ENCODE measurements at regions not wholly inside any gene's neighbourhood (a gene's known extent, or its start where the extent isn't known, plus 50 kb on each side); places are given as distances from the start of the nearest gene placed in this dataset.

DNA sequence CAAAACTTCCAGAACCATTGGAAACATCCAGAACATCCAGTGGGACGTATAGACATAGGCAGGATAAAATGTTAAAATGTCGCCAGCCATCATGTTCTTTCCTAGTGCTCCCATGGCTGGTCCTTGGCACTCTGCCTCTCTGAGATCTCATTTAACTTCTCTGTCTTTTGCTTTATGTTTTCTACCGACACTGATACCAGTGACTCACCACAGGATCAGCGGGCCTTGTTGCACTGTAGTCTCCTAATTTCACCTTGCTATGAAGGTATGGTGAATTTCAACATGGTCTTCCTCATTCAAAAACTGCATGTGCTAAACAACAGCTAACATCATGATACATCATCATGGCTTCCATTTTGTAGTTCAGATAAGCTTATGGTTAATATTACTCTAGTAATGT lies 521.0 kb upstream of the IGFBP7 start:
- DNase-seq = no peak
- Histone ChIP-seq H3K27me3 (ENCODE audit: control insufficient read depth, insufficient read depth, low read length) (no peaks in the 10 kb centered on the region), H3K4me1 (ENCODE audit: control insufficient read depth, insufficient read depth, low read length, poor library complexity, severe bottlenecking) (no peaks in the 10 kb centered on the region), H3K27ac (ENCODE audit: insufficient read depth, low read length, poor library complexity, severe bottlenecking) (no peak overlapping the region), H3K4me3 (ENCODE audit: low read depth, low read length) (no peak overlapping the region), H3K36me3 (ENCODE audit: control insufficient read depth, insufficient read depth, low read length) (no peaks in the 10 kb centered on the region), H3K9me3 (ENCODE audit: control insufficient read depth in 2 of 2, low read length in 2 of 2) (peaks cover 0 to 2% of the 10 kb centered on the region in 2 experiments)
- ATAC-seq (ENCODE audit: low read depth in 2 of 2) = no peak
- H3K4me3 Mint-ChIP-seq = no peak overlapping the region
- no peaks in the 10 kb centered on the region for H3K36me3 Mint-ChIP-seq
- H3K9me3 Mint-ChIP-seq = peaks cover 2 to 21% (median 7%) of the 10 kb centered on the region in 7 donors
- no peaks in the 10 kb centered on the region for H3K27me3 Mint-ChIP-seq
- no peaks in the 10 kb centered on the region for H3K4me1 Mint-ChIP-seq
- H3K27ac Mint-ChIP-seq = no peak overlapping the region

DNA sequence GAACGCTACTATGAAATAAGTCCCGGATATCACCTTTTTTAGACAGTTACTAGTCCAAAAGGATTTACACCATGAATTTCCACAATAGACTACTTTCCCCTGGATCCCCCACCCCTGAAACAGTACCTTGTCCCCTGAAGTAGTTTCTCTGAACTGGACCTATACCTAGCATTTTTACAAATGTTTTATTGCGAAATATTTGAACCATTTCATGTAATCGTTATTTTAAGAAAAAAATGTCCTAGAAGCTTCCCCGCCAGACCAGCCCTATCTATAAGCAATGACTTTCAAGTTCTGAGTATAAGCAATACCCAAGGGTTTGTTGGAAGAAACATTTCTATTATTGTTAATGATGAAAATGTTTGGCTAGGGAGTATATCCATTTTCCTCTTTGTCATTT lies 517.8 kb upstream of the IGFBP7 start:
- H3K36me3 ChIP-seq (ENCODE audit: control insufficient read depth, insufficient read depth, low read length) = no peaks in the 10 kb centered on the region
- H3K9me3 ChIP-seq (ENCODE audit: control insufficient read depth in 2 of 2, low read length in 2 of 2) = peaks cover 2 to 6% of the 10 kb centered on the region in 2 experiments
- H3K4me3 ChIP-seq (ENCODE audit: low read depth, low read length) = no peak overlapping the region
- Mint-ChIP-seq H3K27me3 (no peaks in the 10 kb centered on the region), H3K36me3 (no peaks in the 10 kb centered on the region), H3K4me1 (no peaks in the 10 kb centered on the region), H3K27ac (no peak overlapping the region), H3K4me3 (no peak overlapping the region), H3K9me3 (peaks cover 0 to 17% (median 7%) of the 10 kb centered on the region in 7 donors)
- DNase-seq = no peak
- no peaks in the 10 kb centered on the region for H3K27me3 ChIP-seq (ENCODE audit: control insufficient read depth, insufficient read depth, low read length)
- ATAC-seq (ENCODE audit: low read depth in 2 of 2) = no peak
- H3K4me1 ChIP-seq (ENCODE audit: control insufficient read depth, insufficient read depth, low read length, poor library complexity, severe bottlenecking) = no peaks in the 10 kb centered on the region
- H3K27ac ChIP-seq (ENCODE audit: insufficient read depth, low read length, poor library complexity, severe bottlenecking) = no peak overlapping the region

- no peak overlapping the region for H3K27ac Mint-ChIP-seq
- H3K4me3 Mint-ChIP-seq = no peak overlapping the region
- no peaks in the 10 kb centered on the region for H3K4me1 Mint-ChIP-seq
These were observed 504.2 kb upstream of the IGFBP7 start for GRCh38 chr4:57614257-57614932.

DNA sequence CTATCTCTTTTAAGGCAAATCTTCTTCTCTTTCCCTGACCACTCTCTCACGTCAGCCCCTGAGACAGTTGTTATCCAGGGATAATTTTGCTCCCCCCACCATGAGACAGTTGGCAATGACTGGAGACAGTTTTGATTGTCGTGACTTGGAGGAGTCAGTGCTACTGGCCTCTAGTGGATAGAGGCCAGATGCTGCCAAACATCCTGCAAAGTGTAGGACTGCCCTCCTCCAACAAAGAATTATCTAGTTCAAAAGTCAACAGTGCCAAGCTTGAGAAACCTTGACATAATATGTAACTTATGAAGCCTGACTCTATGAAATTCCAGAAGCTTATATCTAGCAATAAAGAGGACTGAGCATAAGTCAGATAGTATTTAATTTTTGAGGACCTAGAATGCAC lies 502.1 kb upstream of the IGFBP7 start:
- Histone ChIP-seq H3K27ac (ENCODE audit: insufficient read depth, low read length, poor library complexity, severe bottlenecking) (no peak overlapping the region), H3K4me1 (ENCODE audit: control insufficient read depth, insufficient read depth, low read length, poor library complexity, severe bottlenecking) (no peaks in the 10 kb centered on the region), H3K36me3 (ENCODE audit: control insufficient read depth, insufficient read depth, low read length) (no peaks in the 10 kb centered on the region), H3K27me3 (ENCODE audit: control insufficient read depth, insufficient read depth, low read length) (no peaks in the 10 kb centered on the region), H3K9me3 (ENCODE audit: control insufficient read depth in 2 of 2, low read length in 2 of 2) (no peaks in the 10 kb centered on the region), H3K4me3 (ENCODE audit: low read depth, low read length) (no peak overlapping the region)
- ATAC-seq (ENCODE audit: low read depth in 2 of 2) (no peak), DNase-seq (no peak)
- H3K4me3 Mint-ChIP-seq = no peak overlapping the region
- H3K4me1 Mint-ChIP-seq = no peaks in the 10 kb centered on the region
- H3K9me3 Mint-ChIP-seq = peaks cover 0 to 8% (median 2%) of the 10 kb centered on the region in 7 donors
- H3K36me3 Mint-ChIP-seq = no peaks in the 10 kb centered on the region
- no peak overlapping the region for H3K27ac Mint-ChIP-seq
- H3K27me3 Mint-ChIP-seq = no peaks in the 10 kb centered on the region

More at GRCh38 chr4:57614257-57614932, 504.2 kb upstream of the IGFBP7 start:
- ATAC-seq (ENCODE audit: low read depth in 2 of 2) = no peak
- Mint-ChIP-seq H3K36me3 (no peaks in the 10 kb centered on the region), H3K9me3 (peaks cover 0 to 8% (median 3%) of the 10 kb centered on the region in 7 donors), H3K27me3 (no peaks in the 10 kb centered on the region)
- Histone ChIP-seq H3K27ac (ENCODE audit: insufficient read depth, low read length, poor library complexity, severe bottlenecking) (no peak overlapping the region), H3K9me3 (ENCODE audit: control insufficient read depth in 2 of 2, low read length in 2 of 2) (no peaks in the 10 kb centered on the region), H3K4me3 (ENCODE audit: low read depth, low read length) (no peak overlapping the region), H3K27me3 (ENCODE audit: control insufficient read depth, insufficient read depth, low read length) (no peaks in the 10 kb centered on the region), H3K4me1 (ENCODE audit: control insufficient read depth, insufficient read depth, low read length, poor library complexity, severe bottlenecking) (no peaks in the 10 kb centered on the region), H3K36me3 (ENCODE audit: control insufficient read depth, insufficient read depth, low read length) (no peaks in the 10 kb centered on the region)
- DNase-seq = no peak

DNA sequence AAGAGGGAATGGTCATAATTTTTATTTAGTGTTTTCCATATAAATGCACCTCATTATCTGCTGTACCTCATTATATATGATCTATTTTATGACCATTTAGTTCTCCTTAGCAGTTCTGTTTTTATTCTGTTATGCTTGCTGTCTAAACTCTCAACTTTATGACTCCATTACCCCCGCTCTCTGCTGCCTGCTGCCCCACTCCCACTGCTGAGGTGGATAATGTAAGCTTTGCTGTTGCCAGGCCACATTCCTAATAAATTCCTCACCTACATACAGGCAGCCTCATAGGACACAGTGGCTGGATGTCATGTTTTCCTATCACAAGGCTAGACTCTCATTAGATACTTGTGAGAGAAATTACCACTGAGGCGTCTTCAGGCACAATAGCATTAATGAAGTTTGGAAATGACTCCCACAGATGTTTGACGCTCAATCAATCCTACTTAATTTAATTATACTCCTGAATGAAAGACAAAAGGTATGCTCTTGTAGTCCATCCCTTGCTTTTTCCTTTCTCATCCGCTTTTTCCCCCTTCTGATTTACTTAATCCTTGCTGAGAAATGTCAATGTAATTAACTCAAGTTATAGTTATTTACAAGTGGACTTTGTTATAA lies 497.5 kb upstream of the IGFBP7 start:
- no peak overlapping the region for H3K4me3 Mint-ChIP-seq
- Histone ChIP-seq H3K4me3 (ENCODE audit: low read depth, low read length) (no peak overlapping the region), H3K27ac (ENCODE audit: insufficient read depth, low read length, poor library complexity, severe bottlenecking) (no peak overlapping the region), H3K27me3 (ENCODE audit: control insufficient read depth, insufficient read depth, low read length) (no peaks in the 10 kb centered on the region), H3K9me3 (ENCODE audit: control insufficient read depth in 2 of 2, low read length in 2 of 2) (no peaks in the 10 kb centered on the region), H3K36me3 (ENCODE audit: control insufficient read depth, insufficient read depth, low read length) (no peaks in the 10 kb centered on the region), H3K4me1 (ENCODE audit: control insufficient read depth, insufficient read depth, low read length, poor library complexity, severe bottlenecking) (no peaks in the 10 kb centered on the region)
- no peaks in the 10 kb centered on the region for H3K27me3 Mint-ChIP-seq
- H3K36me3 Mint-ChIP-seq = no peaks in the 10 kb centered on the region
- DNase-seq (no peak), ATAC-seq (ENCODE audit: low read depth in 2 of 2) (no peak)
- H3K4me1 Mint-ChIP-seq = no peaks in the 10 kb centered on the region
- no peak overlapping the region for H3K27ac Mint-ChIP-seq
- H3K9me3 Mint-ChIP-seq = peaks cover 0 to 10% (median 4%) of the 10 kb centered on the region in 7 donors

DNA sequence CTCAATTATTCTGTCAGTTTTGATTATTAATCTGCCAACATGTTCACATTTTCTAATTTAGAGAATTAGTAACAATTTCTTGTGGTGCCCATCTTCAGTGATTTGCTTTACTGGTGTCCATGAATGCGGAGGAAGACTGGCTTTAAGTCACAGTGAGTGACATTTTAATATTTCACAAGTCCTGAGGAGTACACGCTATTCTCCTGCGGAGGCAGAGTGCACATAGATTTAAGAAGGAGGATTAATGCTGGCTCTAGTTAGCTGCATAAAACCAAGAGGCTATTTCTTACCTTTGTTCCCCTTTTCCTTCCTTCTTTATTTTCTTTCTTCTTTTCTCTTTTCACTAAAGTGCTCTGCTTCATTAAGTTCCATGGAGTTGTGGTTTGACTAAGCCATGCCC lies 495.2 kb upstream of the IGFBP7 start:
- Histone ChIP-seq H3K36me3 (ENCODE audit: control insufficient read depth, insufficient read depth, low read length) (no peaks in the 10 kb centered on the region), H3K4me1 (ENCODE audit: control insufficient read depth, insufficient read depth, low read length, poor library complexity, severe bottlenecking) (no peaks in the 10 kb centered on the region), H3K9me3 (ENCODE audit: control insufficient read depth in 2 of 2, low read length in 2 of 2) (no peaks in the 10 kb centered on the region), H3K4me3 (ENCODE audit: low read depth, low read length) (no peak overlapping the region), H3K27me3 (ENCODE audit: control insufficient read depth, insufficient read depth, low read length) (no peaks in the 10 kb centered on the region), H3K27ac (ENCODE audit: insufficient read depth, low read length, poor library complexity, severe bottlenecking) (no peak overlapping the region)
- H3K9me3 Mint-ChIP-seq = peaks cover 0 to 16% (median 4%) of the 10 kb centered on the region in 7 donors
- no peaks in the 10 kb centered on the region for H3K36me3 Mint-ChIP-seq
- ATAC-seq (ENCODE audit: low read depth in 2 of 2) (no peak), DNase-seq (no peak)
- no peaks in the 10 kb centered on the region for H3K27me3 Mint-ChIP-seq
- H3K4me1 Mint-ChIP-seq = no peaks in the 10 kb centered on the region
- no peak overlapping the region for H3K4me3 Mint-ChIP-seq
- no peak overlapping the region for H3K27ac Mint-ChIP-seq

DNA sequence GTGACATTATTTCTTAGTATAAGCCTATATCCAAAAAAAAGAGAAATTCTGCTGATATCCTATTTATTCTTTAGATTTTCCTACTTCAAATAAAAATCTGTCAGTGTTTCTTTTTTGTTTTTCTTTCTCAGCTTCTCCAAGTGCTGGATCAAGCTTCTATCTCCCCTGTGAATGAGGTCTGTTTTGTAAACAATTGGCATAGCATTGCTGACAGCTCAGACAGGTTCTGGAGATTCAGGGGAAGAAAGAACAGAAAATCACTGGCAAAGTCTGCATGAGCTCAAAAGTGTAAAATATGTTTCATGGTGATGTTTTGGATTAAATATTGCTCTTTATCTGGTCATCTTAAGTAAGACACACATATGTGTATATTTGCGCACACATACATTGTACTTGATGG lies 492.0 kb upstream of the IGFBP7 start:
- Mint-ChIP-seq H3K27ac (no peak overlapping the region), H3K36me3 (no peaks in the 10 kb centered on the region), H3K27me3 (no peaks in the 10 kb centered on the region), H3K9me3 (peaks cover 0 to 16% (median 4%) of the 10 kb centered on the region in 7 donors), H3K4me3 (no peak overlapping the region), H3K4me1 (no peaks in the 10 kb centered on the region)
- DNase-seq (no peak), ATAC-seq (ENCODE audit: low read depth in 2 of 2) (no peak)
- Histone ChIP-seq H3K4me1 (ENCODE audit: control insufficient read depth, insufficient read depth, low read length, poor library complexity, severe bottlenecking) (no peaks in the 10 kb centered on the region), H3K27ac (ENCODE audit: insufficient read depth, low read length, poor library complexity, severe bottlenecking) (no peak overlapping the region), H3K9me3 (ENCODE audit: control insufficient read depth in 2 of 2, low read length in 2 of 2) (no peaks in the 10 kb centered on the region), H3K4me3 (ENCODE audit: low read depth, low read length) (no peak overlapping the region), H3K36me3 (ENCODE audit: control insufficient read depth, insufficient read depth, low read length) (no peaks in the 10 kb centered on the region), H3K27me3 (ENCODE audit: control insufficient read depth, insufficient read depth, low read length) (no peaks in the 10 kb centered on the region)

DNA sequence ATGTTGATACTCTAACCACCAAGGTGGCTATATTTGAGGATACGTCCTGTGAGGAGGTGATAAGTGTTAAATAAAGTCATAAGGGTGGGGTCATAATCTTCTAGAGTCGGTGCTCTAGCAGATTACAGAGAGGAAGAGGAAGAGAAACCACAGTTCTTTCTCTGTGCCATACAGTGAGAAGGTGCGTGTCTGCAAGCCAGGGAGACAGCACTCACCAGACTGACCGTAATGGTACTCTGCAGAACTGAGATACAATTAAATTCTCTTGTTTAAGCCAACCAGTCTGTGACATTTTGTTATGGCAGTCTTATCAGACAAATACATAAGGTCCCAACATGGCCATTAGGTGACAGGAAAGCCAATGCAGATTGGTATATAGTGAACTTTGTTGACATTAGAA lies 480.9 kb upstream of the IGFBP7 start:
- no peaks in the 10 kb centered on the region for H3K4me1 Mint-ChIP-seq
- no peak overlapping the region for H3K4me3 ChIP-seq (ENCODE audit: low read depth, low read length)
- no peaks in the 10 kb centered on the region for H3K9me3 ChIP-seq (ENCODE audit: control insufficient read depth in 2 of 2, low read length in 2 of 2)

More for the DNA sequence above, 480.9 kb upstream of the IGFBP7 start:
- Mint-ChIP-seq H3K27me3 (no peaks in the 10 kb centered on the region), H3K27ac (no peak overlapping the region), H3K4me3 (no peak overlapping the region), H3K36me3 (no peaks in the 10 kb centered on the region), H3K9me3 (peaks cover 0 to 4% (median 2%) of the 10 kb centered on the region in 7 donors)
- DNase-seq (no peak), ATAC-seq (ENCODE audit: low read depth in 2 of 2) (no peak)
- Histone ChIP-seq H3K27me3 (ENCODE audit: control insufficient read depth, insufficient read depth, low read length) (no peaks in the 10 kb centered on the region), H3K27ac (ENCODE audit: insufficient read depth, low read length, poor library complexity, severe bottlenecking) (no peak overlapping the region), H3K4me1 (ENCODE audit: control insufficient read depth, insufficient read depth, low read length, poor library complexity, severe bottlenecking) (no peaks in the 10 kb centered on the region), H3K36me3 (ENCODE audit: control insufficient read depth, insufficient read depth, low read length) (no peaks in the 10 kb centered on the region)

Measured in CD4-positive, CD25-positive, alpha-beta regulatory T cell (primary cell).